ENCODE measurements at regions not wholly inside any gene's neighbourhood (a gene's known extent, or its start where the extent isn't known, plus 50 kb on each side); places are given as distances from the start of the nearest gene placed in this dataset.
"Not testable (repeated sequence)": the region's sequence is repeated elsewhere in the genome, so short reads cannot be mapped to it uniquely, and the experiment has no call there.

DNA sequence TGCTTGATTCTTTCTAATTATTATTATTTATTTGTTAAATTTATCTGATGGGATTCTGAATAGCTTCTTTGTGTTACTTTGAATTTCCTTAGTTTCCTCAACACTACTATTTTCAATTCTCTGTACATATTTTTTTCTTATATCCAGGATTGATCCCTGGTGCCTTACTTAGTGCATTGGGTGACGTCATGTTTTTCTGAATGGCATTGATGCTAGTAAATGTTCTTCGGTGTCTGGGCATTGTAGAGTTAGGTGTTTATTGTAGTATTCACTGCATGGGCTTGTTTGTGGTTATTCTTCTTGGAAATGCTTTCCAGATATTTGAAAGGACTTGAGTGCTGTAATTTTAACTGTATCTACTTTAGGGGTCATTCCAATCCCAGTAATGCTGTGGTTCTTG is 938.1 kb downstream of the FAM133A start:
- DNase-seq (ENCODE audit: low spot score) = no peak

- no peak for DNase-seq (ENCODE audit: low spot score)
These were observed 959.2 kb downstream of the FAM133A start for GRCh38 chrX:94633237-94633636.

- DNase-seq (ENCODE audit: low spot score) = no peak
These were observed 961.0 kb downstream of the FAM133A start for GRCh38 chrX:94635003-94635402.

DNA sequence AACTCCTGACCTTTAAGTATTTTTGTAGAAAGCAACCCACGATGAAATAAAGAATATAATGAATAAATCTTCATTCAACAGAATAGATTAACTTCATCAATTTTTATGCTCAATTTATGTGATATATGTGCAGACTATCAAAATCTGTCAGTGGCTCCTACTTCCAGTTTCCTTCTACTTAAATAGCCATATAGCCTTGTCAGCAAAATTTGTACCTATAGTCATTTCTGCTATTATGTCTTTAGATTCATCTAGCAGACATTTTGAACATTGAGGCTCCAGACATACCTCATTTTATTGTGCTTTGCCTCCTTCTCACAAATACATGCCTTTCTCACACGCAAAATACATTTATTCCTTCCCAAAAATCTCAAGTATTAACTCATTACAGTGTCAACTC is 971.7 kb downstream of the FAM133A start:
- no peak for DNase-seq (ENCODE audit: low spot score)

DNA sequence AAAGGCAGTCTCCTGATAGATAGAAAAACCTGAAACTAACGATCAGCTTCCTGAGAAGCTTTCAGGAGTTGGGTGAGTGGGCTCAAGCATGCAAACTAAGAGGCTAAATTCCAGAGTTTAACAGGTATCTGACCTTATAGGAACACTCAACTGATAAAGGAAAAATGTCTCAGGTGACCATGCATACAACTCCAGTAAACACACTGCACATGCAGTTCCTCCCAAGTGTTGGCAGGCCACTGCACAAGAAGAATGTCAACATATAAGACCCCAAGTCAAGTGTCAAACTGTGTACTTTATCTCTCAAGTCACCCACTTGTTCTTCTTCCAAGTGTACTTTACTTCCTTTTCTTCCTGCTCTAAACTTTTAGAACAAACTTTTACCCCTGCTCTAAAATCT is 981.2 kb downstream of the FAM133A start:
- DNase-seq (ENCODE audit: low spot score) = no peak

- DNase-seq (ENCODE audit: low spot score) = peak; percentile 1
These were observed 988.7 kb downstream of the FAM133A start for GRCh38 chrX:94662689-94663088.

- no peak for DNase-seq (ENCODE audit: low spot score)
These were observed 1002.3 kb downstream of the FAM133A start for GRCh38 chrX:94676285-94676684.

DNA sequence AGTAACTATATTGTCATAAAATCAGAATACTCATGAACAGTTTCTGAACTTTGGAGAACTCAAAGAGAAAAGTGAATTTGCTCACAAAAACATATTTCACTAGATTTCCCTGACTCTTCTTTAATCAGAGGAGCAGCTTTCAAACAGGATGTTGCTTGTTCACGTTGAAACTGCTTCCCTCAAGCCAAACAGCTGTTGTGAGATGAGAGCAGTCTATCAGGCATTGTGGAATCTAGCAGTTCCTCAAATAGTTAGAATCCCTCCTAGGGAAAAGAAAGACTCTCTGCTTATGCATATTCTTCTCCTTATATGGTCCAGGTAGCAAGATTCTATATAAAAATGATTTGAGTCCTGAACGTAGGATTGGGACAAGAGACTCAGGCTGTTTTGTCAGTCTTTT is 1012.1 kb downstream of the FAM133A start:
- no peak for DNase-seq (ENCODE audit: low spot score)

DNA sequence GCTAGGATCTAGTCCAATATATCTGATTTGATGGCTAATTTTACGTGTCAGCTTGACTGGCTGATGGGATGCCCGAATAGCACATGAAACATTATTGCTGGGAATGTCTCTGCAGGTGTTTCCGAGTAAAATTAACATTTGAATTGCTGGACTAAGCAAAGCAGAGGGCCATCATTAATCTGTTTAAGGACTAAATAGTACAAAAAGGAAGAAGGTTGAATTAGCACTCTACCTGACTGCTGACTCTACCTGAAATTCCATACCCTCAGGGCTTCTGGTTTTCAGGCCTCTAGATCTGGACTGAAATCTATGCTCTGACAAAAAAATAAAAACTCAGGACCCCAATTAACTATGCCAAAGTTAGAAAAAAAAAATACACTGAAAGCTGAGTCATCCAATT is 1021.9 kb downstream of the FAM133A start:
- DNase-seq (ENCODE audit: low spot score) = peak; percentile 1

DNA sequence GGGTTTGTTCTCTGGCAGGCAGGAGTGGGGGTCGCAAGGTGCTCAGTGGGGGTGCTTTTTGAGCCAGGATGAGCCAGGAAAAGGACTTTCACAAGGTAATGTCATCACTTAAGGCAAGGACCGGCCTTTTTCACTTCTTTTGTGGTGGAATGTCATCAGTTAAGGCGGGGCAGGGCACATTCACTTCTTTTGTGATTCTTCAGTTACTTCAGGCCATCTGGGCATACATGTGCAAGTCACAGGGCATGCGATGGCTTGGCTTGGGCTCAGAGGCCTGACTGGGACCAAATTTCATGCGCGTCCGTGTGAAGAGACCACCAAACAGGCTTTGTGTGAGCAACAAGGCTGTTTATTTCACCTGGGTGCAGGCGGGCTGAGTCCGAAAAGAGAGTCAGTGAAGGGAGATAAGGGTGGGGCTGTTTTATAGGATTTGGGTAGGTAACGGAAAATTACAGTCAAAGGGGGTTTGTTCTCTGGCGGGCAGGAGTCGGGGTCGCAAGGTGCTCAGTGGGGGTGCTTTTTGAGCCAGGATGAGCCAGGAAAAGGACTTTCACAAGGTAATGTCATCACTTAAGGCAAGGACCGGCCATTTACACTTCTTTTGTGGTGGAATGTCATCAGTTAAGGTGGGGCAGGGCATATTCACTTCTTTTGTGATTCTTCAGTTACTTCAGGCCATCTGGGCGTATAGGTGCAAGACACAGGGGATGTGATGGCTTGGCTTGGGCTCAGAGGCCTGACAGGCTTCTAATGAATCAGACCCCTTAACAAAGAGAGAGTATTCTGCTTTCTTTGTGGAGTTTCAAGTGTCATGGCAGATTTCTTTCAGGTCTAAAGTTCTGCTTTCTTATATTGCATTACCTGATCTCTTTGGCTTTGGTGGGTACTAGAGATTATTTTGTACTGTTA is 1030.6 kb downstream of the FAM133A start:
- DNase-seq (ENCODE audit: low spot score) = not testable (repeated sequence)

GRCh38 chrX:94721386-94721785 is 1047.4 kb downstream of the FAM133A start:
- no peak for DNase-seq (ENCODE audit: low spot score)

- no peak for DNase-seq (ENCODE audit: low spot score)
These were observed 1048.6 kb downstream of the FAM133A start for GRCh38 chrX:94722578-94722977.

- no peak for DNase-seq (ENCODE audit: low spot score)
These were observed 1068.8 kb downstream of the FAM133A start for GRCh38 chrX:94742772-94743171.

DNA sequence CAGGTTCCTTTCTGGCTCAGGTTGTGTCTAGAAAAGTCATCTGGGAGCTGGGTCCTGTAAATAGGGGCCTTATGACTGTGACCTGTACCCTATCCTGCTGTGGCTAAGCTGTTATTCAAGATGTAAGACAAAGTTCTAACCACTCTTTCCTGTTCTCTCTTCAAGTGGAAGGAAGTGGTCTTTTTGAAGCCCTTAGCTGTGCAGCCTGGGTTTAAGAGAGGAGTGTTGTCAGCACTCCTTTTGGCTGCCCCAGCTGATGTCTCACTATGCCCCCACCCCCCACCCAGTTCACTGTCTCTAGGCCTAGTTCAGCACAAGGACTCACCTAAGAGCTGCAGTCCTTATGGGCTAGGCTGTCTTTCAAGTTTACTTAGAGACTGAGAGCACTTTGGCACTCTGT is 1069.5 kb downstream of the FAM133A start:
- DNase-seq (ENCODE audit: low spot score) = no peak

- no peak for DNase-seq (ENCODE audit: low spot score)
These were observed 1070.8 kb downstream of the FAM133A start for GRCh38 chrX:94744786-94745185.

- peak; percentile 3 for DNase-seq (ENCODE audit: low spot score)
These were observed 1077.6 kb downstream of the FAM133A start for GRCh38 chrX:94751611-94752010.

DNA sequence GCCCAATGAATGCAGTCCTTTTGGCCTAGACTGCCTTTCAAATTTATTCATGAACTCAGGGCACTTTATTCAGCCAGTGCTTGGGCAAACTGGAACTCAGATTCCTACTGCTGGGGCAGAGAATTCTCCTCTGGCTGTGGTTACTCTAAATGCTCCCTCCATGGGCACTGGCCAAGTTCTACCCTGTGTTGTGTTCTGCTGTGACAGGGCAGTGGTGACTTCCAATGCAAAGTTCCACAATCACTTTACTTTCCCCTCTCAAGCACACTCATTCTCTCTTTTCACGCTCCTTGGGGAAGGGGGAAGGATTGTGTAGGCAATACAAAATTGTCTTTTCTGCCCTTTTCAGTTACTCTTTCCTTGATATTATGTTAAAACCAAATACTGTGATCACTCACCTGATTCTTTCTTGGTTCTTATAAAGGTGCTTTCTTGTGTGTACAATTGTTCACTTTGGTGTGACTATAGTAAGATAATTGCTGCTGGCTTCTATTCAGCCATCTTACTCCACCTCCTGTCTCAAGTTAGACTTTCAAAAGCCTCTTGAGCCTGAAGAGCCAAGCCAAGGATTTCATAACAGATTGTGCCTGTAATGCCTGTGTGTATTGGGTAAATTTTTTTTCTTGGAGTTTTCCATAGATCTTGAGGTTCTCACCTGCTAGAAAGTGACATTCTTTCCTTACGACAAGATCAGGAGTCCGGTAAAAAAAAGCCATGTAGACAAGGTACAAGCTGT is 1078.6 kb downstream of the FAM133A start:
- no peak for DNase-seq (ENCODE audit: low spot score)

DNA sequence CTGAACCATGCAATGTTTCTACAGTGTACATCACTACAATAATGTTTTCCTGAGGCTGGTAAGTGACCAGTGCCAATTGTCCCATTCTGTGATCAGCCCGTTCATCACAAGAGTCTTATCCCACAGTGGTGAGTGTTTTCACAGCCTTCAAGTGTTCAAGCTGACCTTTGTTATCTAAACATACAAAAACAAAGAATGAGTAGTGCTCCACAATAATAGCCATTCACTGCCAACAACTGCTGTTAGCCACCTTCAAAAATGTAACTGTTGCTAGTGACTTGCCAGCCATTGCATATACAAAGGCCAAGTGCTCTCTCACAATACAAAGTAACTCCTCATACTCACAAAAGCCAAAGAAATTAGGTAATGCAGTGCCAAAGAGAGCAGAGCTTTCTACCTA is 1084.1 kb downstream of the FAM133A start:
- no peak for DNase-seq (ENCODE audit: low spot score)

GRCh38 chrX:94775640-94776039 is 1101.6 kb downstream of the FAM133A start:
- no peak for DNase-seq (ENCODE audit: low spot score)

DNA sequence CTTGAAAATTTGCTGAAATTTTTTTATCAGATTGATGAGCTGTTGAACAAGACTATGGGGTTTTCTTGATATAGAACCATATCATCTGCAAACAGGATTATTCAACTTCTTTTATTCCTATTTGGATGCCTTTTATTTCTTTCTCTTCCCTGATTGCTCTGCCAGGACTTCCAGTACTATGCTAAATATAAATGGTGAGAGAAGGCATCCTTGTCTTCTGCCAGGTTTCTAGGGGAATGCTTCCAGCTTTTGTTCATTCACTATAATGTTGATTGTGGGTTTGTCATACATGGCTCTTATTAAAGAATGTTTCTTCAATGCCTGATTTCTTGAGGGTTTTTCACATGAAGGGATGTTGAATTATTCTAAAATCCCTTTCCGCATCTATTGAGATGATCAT is 1139.5 kb downstream of the FAM133A start:
- no peak for DNase-seq (ENCODE audit: low spot score)

GRCh38 chrX:94814216-94814615 is 1140.2 kb downstream of the FAM133A start:
- no peak for DNase-seq (ENCODE audit: low spot score)

GRCh38 chrX:94830717-94831116 is 1156.7 kb downstream of the FAM133A start:
- no peak for DNase-seq (ENCODE audit: low spot score)

DNA sequence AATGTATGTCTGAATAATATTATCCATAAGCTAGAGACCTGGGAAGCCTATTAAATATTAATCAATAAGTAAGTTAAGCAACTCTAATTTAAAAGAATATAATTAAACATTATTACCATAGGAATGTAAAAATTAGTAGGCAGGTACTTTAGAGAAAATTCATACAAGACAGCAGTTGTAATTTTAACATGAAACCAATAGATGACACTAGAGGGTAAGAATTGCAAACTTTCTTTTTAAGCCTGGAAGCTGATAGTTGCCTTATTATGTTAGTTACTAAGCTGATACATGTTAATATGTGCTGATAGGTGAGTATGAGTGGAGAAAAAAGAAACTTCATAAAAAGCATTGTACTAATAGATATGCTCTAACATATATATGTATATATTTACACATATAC is 1157.4 kb downstream of the FAM133A start:
- DNase-seq (ENCODE audit: low spot score) = no peak

Data from iPS-NIHi11 (cell line).